ENCODE measurements at regions not wholly inside any gene's neighbourhood (a gene's known extent, or its start where the extent isn't known, plus 50 kb on each side); places are given as distances from the start of the nearest gene placed in this dataset.

DNA sequence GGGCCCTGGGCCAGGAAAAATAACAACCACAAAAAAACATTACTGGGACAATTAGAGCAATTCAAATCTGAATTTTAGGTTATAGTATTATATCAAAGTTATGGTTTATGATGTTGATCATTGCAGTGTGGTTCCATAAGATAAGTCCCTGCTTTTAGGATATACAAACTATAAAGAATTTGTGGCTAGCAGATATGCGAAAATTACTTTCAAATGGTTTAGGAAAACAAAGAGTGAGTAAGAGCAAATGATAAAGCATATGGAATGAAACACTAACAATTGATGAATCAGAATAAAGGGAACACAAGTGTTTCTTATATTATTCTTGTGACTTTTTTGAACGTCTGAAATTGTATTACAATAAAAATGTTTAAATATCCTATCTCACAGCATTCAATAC, 64.4 kb upstream of the HECTD2 start:
- H3K4me3 ChIP-seq (ENCODE audit: low read depth, low read length), result no peak overlapping the region
- peak; percentile 49 for DNase-seq (ENCODE audit: low read depth, low spot score)
- in situ Hi-C loops (cut with HindIII; ENCODE audit: low sequenced_read_pairs), result no loop called here
- no peak for TF ChIP-seq CTCF (IDR thresholded peaks at IDR 0.05; ENCODE audit: low read depth, low read length)

DNA sequence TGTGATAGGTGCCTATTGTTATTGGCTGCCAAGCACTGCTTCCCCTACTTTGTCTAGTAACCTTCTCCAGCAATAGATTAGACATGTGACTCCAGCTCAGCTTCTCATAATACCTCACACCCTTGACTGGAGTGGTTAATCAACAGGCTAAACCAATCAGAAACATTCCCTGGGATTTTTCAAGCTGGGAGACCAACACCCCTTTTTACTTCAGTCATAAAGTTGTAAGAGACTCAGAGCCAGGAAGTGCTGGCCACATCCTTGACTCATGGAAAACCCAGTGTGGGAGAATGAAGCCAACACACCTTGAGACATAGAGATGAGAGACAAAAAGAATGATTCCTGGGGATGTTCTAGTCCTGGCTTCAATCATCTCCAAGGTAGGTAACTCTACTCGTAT, 62.6 kb upstream of the HECTD2 start:
- DNase-seq (ENCODE audit: low read depth, low spot score), result no peak
- no peak overlapping the region for H3K4me3 ChIP-seq (ENCODE audit: low read depth, low read length)
- no peak for TF ChIP-seq CTCF (IDR thresholded peaks at IDR 0.05; ENCODE audit: low read depth, low read length)

DNA sequence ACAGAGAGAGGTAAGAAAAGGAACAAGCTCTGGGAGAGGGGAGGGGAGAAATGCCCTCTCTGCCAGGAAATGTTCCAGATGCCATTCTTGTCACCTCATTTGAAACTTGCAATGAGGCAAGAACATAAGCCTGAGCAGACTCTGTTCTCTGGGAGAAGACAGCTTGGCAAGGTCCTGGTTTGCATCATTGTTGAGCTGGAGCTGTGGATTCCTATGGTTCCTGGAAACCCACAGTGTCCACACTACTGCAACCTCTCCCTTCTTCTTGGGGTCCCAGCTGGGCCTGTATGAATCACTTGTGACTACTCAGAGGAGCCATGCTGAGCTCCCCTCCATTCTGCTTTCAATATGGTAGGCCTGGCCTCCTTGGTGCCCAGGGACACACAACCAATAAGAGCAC, 60.8 kb upstream of the HECTD2 start:
- no peak overlapping the region for H3K4me3 ChIP-seq (ENCODE audit: low read depth, low read length)
- TF ChIP-seq CTCF (IDR thresholded peaks at IDR 0.05; ENCODE audit: low read depth, low read length), result no peak
- in situ Hi-C loops (cut with HindIII; ENCODE audit: low sequenced_read_pairs), result no loop called here
- DNase-seq (ENCODE audit: low read depth, low spot score), result peak; percentile 98

More for the DNA sequence above, 62.6 kb upstream of the HECTD2 start:
- in situ Hi-C loops (cut with HindIII; ENCODE audit: low sequenced_read_pairs), result no loop called here

- in situ Hi-C loops (cut with HindIII; ENCODE audit: low sequenced_read_pairs), result no loop called here
- no peak overlapping the region for H3K4me3 ChIP-seq (ENCODE audit: low read depth, low read length)
- peak; percentile 47 for DNase-seq (ENCODE audit: low read depth, low spot score)
Measured at GRCh38 chr10:91350651-91351081, 59.5 kb upstream of the HECTD2 start.

DNA sequence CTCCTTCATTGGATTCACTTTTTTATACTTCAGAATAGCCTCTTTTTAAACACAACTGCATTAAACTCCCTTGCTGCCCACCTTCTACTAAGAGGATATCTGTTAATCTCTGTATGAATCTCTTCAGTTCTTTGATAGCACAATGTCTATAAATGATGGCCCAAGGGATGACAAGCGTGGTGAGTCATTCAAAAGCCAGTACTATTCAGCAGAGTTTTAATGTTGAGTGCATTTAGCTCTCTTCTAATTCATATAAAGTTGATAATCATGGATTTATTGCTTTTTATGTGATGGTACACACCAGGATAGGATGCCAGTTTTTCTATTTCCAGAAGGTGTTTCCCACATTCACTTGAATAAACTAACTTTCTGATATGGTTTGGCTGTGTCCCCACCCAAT, 57.4 kb upstream of the HECTD2 start:
- TF ChIP-seq CTCF (IDR thresholded peaks at IDR 0.05; ENCODE audit: low read depth, low read length), result no peak
- no peak for DNase-seq (ENCODE audit: low read depth, low spot score)
- in situ Hi-C loops (cut with HindIII; ENCODE audit: low sequenced_read_pairs), result no loop called here
- no peak overlapping the region for H3K4me3 ChIP-seq (ENCODE audit: low read depth, low read length)

More at GRCh38 chr10:91350651-91351081, 59.5 kb upstream of the HECTD2 start:
- TF ChIP-seq CTCF (IDR thresholded peaks at IDR 0.05; ENCODE audit: low read depth, low read length), result no peak

DNA sequence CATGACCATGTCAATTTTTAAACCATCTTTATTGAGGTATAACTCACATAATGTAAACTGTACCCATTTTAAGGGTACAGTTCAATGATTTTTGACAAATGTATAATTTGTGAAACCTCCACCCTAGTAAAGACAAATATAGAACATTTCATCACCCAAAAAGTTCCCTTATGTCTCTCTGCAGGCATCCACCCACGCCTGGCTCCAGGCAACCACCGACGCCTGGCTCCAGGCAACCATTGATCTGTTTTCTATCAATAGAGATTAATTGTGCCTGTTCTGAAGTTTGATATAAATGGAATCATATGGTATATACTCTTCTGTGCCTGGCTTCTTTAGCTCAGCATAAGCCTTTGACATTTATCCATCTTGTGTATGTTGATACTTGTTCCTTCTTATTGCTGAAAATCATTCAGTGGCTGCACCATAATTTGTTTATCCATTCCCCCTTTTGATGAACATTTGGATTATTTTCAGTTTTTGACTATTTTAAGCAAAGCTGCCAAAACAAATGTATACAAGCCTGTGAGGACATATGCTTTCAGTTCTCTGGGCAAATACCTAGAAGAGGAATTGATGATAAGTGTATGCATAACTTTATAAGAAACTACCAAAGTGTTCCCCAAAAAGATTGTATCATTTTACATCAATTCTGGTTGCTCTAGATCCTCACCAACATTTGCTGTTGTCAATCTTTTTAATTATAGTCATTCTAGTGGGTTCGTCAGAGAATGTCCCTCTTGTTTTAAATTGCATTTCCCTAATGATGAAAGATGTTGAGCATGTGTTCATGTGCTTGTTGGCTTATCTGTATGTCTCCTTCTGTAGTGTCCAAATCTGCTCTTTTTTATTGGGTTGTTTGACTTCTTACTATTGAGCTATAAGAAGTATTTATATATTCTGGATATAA, 55.7 kb upstream of the HECTD2 start:
- TF ChIP-seq CTCF (IDR thresholded peaks at IDR 0.05; ENCODE audit: low read depth, low read length), result no peak
- in situ Hi-C loops (cut with HindIII; ENCODE audit: low sequenced_read_pairs), result no loop called here
- H3K4me3 ChIP-seq (ENCODE audit: low read depth, low read length), result no peak overlapping the region
- DNase-seq (ENCODE audit: low read depth, low spot score), result no peak
